CD4-positive, CD25-positive, alpha-beta regulatory T cell (primary cell): ENCODE measurements at regions not wholly inside any gene's neighbourhood (a gene's known extent, or its start where the extent isn't known, plus 50 kb on each side); places are given as distances from the start of the nearest gene placed in this dataset.
"Not testable (repeated sequence)": the region's sequence is repeated elsewhere in the genome, so short reads cannot be mapped to it uniquely, and the experiment has no call there.

Experiments
- ATAC-seq, 2 donors: fragments of 150-1000 bp; cut with Tn5 transposase; one replicate each; pipeline ENCODE4 v1.10.0; 2021; ENCODE audit warnings: low read depth in 2 of 2, moderate number of reproducible peaks in 2 of 2, moderate library complexity in 1 of 2
- DNase-seq, 3 donors: peaks; one replicate each; pipeline versions ENCODE4 v3.0.0 to v3.0.0-alpha.2; 2012 to 2022; ENCODE audit warnings: mixed read lengths in 1 of 3
- H3K27ac ChIP-seq: one replicate; pipeline ENCODE4 v1.7.0; 2013; ENCODE audit warnings: mild to moderate bottlenecking, low read length; ENCODE audit not compliant: insufficient read depth, poor library complexity, severe bottlenecking
- H3K27me3 ChIP-seq: one replicate; pipeline ENCODE4 v1.7.0; 2013; ENCODE audit warnings: low read length; ENCODE audit not compliant: control insufficient read depth, insufficient read depth
- H3K36me3 ChIP-seq: one replicate; pipeline ENCODE4 v1.7.0; 2013; ENCODE audit warnings: mild to moderate bottlenecking, low read length, moderate library complexity; ENCODE audit not compliant: control insufficient read depth, insufficient read depth
- H3K4me1 ChIP-seq: 2 replicates; pipeline ENCODE4 v1.7.0; 2013; ENCODE audit warnings: mild to moderate bottlenecking, low read length; ENCODE audit not compliant: insufficient read depth, control insufficient read depth, poor library complexity, severe bottlenecking
- H3K4me3 ChIP-seq: one replicate; pipeline ENCODE4 v1.7.0; 2013; ENCODE audit warnings: low read depth, mild to moderate bottlenecking, low read length, moderate library complexity
- H3K9me3 ChIP-seq, 2 experiments: 1 replicate in 1 of 2; 2 replicates in 1 of 2; pipeline ENCODE4 v1.7.0; 2013; ENCODE audit warnings: low read length in 2 of 2, mild to moderate bottlenecking in 1 of 2, moderate library complexity in 1 of 2; ENCODE audit not compliant: control insufficient read depth in 2 of 2
- H3K27ac Mint-ChIP-seq, 3 donors: one replicate each; pipeline ENCODE4 v1.8.0; 2020 to 2022; ENCODE audit warnings: mild to moderate bottlenecking in 3 of 3, mixed read lengths in 3 of 3, moderate library complexity in 2 of 3
- H3K27me3 Mint-ChIP-seq: one replicate; pipeline ENCODE4 v1.8.0; 2022; ENCODE audit warnings: mild to moderate bottlenecking, mixed read lengths
- H3K36me3 Mint-ChIP-seq: one replicate; pipeline ENCODE4 v1.8.0; 2020; ENCODE audit warnings: mixed read lengths
- H3K4me1 Mint-ChIP-seq, 4 donors: one replicate each; pipeline ENCODE4 v1.8.0; 2020 to 2022; ENCODE audit warnings: mixed read lengths in 4 of 4, mild to moderate bottlenecking in 1 of 4
- H3K4me3 Mint-ChIP-seq, 4 donors: one replicate each; pipeline ENCODE4 v1.8.0; 2020 to 2022; ENCODE audit warnings: mild to moderate bottlenecking in 4 of 4, mixed read lengths in 4 of 4, moderate library complexity in 3 of 4
- H3K9me3 Mint-ChIP-seq, 7 donors: one replicate each; pipeline ENCODE4 v1.8.0; 2020 to 2022; ENCODE audit warnings: mixed read lengths in 7 of 7, mild to moderate bottlenecking in 3 of 7, moderate library complexity in 2 of 7

GRCh38 chr12:114616081-114616480 lies 67.9 kb downstream of the TBX3 start:
- H3K27me3 ChIP-seq = no peaks in the 10 kb centered on the region
- no peaks in the 10 kb centered on the region for H3K4me1 Mint-ChIP-seq
- H3K9me3 ChIP-seq = peaks cover 6 to 7% of the 10 kb centered on the region in 2 experiments
- no peak overlapping the region for H3K27ac ChIP-seq
- ATAC-seq = no peak
- H3K27ac Mint-ChIP-seq = no peak overlapping the region
- no peaks in the 10 kb centered on the region for H3K36me3 ChIP-seq
- no peaks in the 10 kb centered on the region for H3K36me3 Mint-ChIP-seq
- no peak overlapping the region for H3K4me3 ChIP-seq
- no peaks in the 10 kb centered on the region for H3K27me3 Mint-ChIP-seq
- DNase-seq = no peak
- H3K4me3 Mint-ChIP-seq = no peak overlapping the region
- peaks cover 3 to 16% (median 5%) of the 10 kb centered on the region in 7 donors for H3K9me3 Mint-ChIP-seq
- no peaks in the 10 kb centered on the region for H3K4me1 ChIP-seq

DNA sequence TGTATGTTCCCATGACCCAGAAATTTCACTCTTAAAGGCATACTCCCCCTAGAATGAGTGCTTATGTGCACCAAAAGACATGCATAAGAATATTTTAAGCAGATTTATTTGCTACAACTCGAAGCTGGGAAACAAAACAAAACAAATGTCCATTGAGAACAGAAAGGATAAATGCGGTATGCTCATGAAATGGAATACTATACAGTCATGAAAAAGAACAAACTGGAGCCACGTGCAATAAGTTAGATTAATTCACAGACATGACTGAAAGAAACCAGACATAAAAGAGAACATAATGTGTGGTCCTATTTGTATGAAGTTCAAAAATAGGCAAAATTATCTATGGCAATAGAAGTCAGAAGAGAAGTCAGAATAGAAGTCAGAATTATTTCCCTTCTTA lies 69.9 kb downstream of the TBX3 start:
- ATAC-seq (no peak), DNase-seq (no peak)
- Mint-ChIP-seq H3K4me1 (no peaks in the 10 kb centered on the region), H3K27ac (no peak overlapping the region), H3K4me3 (no peak overlapping the region), H3K36me3 (no peaks in the 10 kb centered on the region), H3K27me3 (no peaks in the 10 kb centered on the region), H3K9me3 (peaks cover 0 to 16% (median 5%) of the 10 kb centered on the region in 7 donors)
- Histone ChIP-seq H3K4me1 (no peaks in the 10 kb centered on the region), H3K36me3 (no peaks in the 10 kb centered on the region), H3K4me3 (no peak overlapping the region), H3K9me3 (peaks cover 6 to 7% of the 10 kb centered on the region in 2 experiments), H3K27ac (no peak overlapping the region), H3K27me3 (no peaks in the 10 kb centered on the region)

- Histone ChIP-seq H3K9me3 (peaks cover 6 to 7% of the 10 kb centered on the region in 2 experiments), H3K27me3 (no peaks in the 10 kb centered on the region), H3K36me3 (no peaks in the 10 kb centered on the region), H3K4me3 (no peak overlapping the region), H3K27ac (no peak overlapping the region), H3K4me1 (no peaks in the 10 kb centered on the region)
- ATAC-seq (no peak), DNase-seq (no peak)
- no peak overlapping the region for H3K4me3 Mint-ChIP-seq
- H3K4me1 Mint-ChIP-seq = no peaks in the 10 kb centered on the region
- H3K36me3 Mint-ChIP-seq = no peaks in the 10 kb centered on the region
- no peak overlapping the region for H3K27ac Mint-ChIP-seq
- no peaks in the 10 kb centered on the region for H3K27me3 Mint-ChIP-seq
- peaks cover 0 to 8% (median 3%) of the 10 kb centered on the region in 7 donors for H3K9me3 Mint-ChIP-seq
Measured at GRCh38 chr12:114612062-114612461, 71.9 kb downstream of the TBX3 start.

DNA sequence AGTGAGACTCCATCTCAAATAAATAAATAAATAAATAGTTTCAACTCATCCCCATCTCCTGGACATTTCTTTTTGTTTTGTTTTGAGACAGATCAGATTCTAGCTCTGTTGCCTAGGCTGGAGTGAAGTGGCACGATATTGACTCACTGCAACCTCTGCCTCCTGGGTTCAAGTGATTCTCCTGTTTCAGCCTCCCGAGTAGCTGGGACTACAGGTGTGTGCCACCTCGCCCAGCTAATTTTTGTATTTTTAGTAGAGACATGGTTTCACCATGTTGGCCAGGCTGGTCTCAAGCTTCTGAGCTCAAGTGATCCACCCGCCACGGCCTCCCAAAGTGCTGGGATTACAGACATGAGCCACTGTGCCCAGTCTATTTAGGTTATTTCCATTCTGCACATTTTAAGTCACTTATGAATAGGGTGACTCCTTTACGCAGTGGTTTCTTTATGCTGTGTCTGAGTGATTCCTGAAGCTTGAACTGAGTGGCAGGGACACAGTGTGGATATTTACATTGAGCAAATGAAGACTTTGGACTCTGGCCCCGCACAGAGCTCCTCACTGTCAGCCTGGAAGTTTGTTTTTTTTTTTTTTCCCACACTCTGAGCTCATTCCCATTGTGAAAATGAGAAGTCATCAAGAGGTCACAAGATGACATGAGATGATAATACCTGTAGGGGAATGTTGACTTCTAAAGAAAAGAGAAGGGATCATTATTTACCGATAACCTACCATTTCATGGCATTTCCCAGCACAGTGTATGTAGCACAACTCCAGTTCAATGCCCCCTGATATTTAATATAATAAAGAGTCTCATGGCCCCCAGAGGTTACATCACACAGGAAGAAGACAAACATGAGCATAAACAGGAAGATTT lies 72.6 kb downstream of the TBX3 start:
- no peak overlapping the region for H3K4me3 ChIP-seq
- H3K9me3 Mint-ChIP-seq = peaks cover 0 to 6% (median 3%) of the 10 kb centered on the region in 7 donors

DNA sequence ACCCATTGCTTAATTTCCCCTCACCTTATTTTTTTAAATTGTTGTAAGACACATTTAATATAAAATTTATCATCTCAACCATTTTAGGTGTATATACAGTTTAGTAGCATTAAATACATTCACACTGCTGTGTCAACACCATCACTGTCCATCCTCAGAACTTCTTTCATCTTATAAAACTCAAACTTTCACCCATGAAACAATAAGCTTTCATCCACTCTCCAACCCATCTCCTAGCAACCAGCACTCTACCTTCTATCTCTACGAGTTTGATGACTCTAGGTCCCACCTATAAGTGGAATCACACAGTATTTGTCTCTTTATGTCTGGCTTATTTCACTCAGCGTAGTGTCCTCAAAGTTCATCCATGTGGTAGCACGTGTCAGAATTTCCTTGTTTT lies 75.5 kb downstream of the TBX3 start:
- Mint-ChIP-seq H3K4me3 (no peak overlapping the region), H3K36me3 (no peaks in the 10 kb centered on the region), H3K27me3 (no peaks in the 10 kb centered on the region), H3K4me1 (no peaks in the 10 kb centered on the region), H3K27ac (no peak overlapping the region), H3K9me3 (peaks cover 0 to 2% (median 0%) of the 10 kb centered on the region in 7 donors)
- H3K36me3 ChIP-seq = no peaks in the 10 kb centered on the region
- DNase-seq (no peak), ATAC-seq (no peak)
- no peak overlapping the region for H3K4me3 ChIP-seq
- no peaks in the 10 kb centered on the region for H3K9me3 ChIP-seq
- no peak overlapping the region for H3K27ac ChIP-seq
- H3K27me3 ChIP-seq = no peaks in the 10 kb centered on the region
- no peaks in the 10 kb centered on the region for H3K4me1 ChIP-seq

More for the DNA sequence above, 72.6 kb downstream of the TBX3 start:
- peaks cover 6 to 7% of the 10 kb centered on the region in 2 experiments for H3K9me3 ChIP-seq
- no peaks in the 10 kb centered on the region for H3K4me1 ChIP-seq
- ATAC-seq (no peak), DNase-seq (no peak)
- Mint-ChIP-seq H3K4me1 (no peaks in the 10 kb centered on the region), H3K36me3 (no peaks in the 10 kb centered on the region), H3K27ac (no peak overlapping the region), H3K27me3 (no peaks in the 10 kb centered on the region), H3K4me3 (no peak overlapping the region)
- H3K36me3 ChIP-seq = no peaks in the 10 kb centered on the region
- H3K27me3 ChIP-seq = no peaks in the 10 kb centered on the region
- H3K27ac ChIP-seq = no peak overlapping the region

GRCh38 chr12:114605918-114606317 lies 78.1 kb downstream of the TBX3 start:
- no peak overlapping the region for H3K4me3 ChIP-seq
- H3K36me3 ChIP-seq = no peaks in the 10 kb centered on the region
- Mint-ChIP-seq H3K27ac (no peak overlapping the region), H3K27me3 (no peaks in the 10 kb centered on the region), H3K9me3 (peaks cover 0 to 2% (median 0%) of the 10 kb centered on the region in 7 donors), H3K4me1 (no peaks in the 10 kb centered on the region), H3K36me3 (no peaks in the 10 kb centered on the region), H3K4me3 (no peak overlapping the region)
- no peak overlapping the region for H3K27ac ChIP-seq
- no peaks in the 10 kb centered on the region for H3K9me3 ChIP-seq
- H3K27me3 ChIP-seq = no peaks in the 10 kb centered on the region
- H3K4me1 ChIP-seq = no peaks in the 10 kb centered on the region
- ATAC-seq (no peak), DNase-seq (no peak)

- no peak overlapping the region for H3K27ac ChIP-seq
- Mint-ChIP-seq H3K4me3 (no peak overlapping the region), H3K9me3 (peaks cover 0 to 2% (median 0%) of the 10 kb centered on the region in 7 donors), H3K4me1 (no peaks in the 10 kb centered on the region), H3K36me3 (no peaks in the 10 kb centered on the region), H3K27me3 (no peaks in the 10 kb centered on the region), H3K27ac (no peak overlapping the region)
- no peaks in the 10 kb centered on the region for H3K36me3 ChIP-seq
- ATAC-seq (no peak), DNase-seq (no peak)
- no peaks in the 10 kb centered on the region for H3K4me1 ChIP-seq
- no peaks in the 10 kb centered on the region for H3K9me3 ChIP-seq
- H3K27me3 ChIP-seq = no peaks in the 10 kb centered on the region
- no peak overlapping the region for H3K4me3 ChIP-seq
Measured at GRCh38 chr12:114604606-114605005, 79.4 kb downstream of the TBX3 start.

DNA sequence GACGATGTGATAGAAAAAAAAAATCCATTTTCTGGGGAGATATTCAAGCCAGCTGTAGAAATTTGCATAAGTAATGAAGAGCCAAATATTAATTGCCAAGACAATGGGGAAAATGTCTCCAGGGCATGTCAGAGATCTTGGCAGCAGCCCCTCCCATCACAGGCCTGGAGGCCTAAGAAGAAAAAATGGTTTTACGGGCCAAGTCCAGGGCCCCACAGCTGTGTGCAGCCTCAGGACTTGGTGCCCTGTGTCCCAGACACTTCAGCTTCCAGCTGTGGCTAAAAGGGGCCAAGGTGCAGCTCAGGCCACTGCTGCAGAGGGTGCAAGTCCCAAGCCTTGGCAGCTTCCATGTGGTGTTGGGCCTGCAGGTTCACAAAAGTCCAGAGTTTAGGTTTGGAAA lies 83.4 kb downstream of the TBX3 start:
- not testable (repeated sequence) for H3K9me3 ChIP-seq, H3K4me1 Mint-ChIP-seq, H3K9me3 Mint-ChIP-seq, H3K4me1 ChIP-seq, H3K27me3 ChIP-seq, H3K36me3 ChIP-seq, H3K27ac ChIP-seq, H3K27ac Mint-ChIP-seq, DNase-seq, H3K27me3 Mint-ChIP-seq, ATAC-seq, H3K4me3 Mint-ChIP-seq, H3K36me3 Mint-ChIP-seq, H3K4me3 ChIP-seq
